ENCODE measurements at regions not wholly inside any gene's neighbourhood (a gene's known extent, or its start where the extent isn't known, plus 50 kb on each side); places are given as distances from the start of the nearest gene placed in this dataset.

DNA sequence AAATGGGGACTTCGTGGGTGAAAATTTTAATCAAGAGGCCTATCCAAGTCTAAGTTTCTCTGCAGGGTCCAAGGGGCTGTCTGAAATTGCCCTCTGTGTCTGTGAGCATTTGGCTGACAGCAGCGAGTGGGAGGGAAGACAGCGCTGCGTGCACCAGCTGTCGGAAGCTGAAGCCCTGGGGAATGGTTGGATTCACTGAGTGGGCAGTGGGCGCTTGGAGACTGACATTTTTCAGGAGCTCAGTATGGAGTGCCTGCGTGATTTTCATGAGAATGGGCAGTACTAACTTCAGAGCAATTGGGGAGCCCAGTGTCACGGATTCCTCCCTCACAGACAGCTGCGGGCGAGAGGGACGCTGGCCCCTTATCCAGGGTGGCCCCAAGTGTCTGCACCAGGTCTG is 388.8 kb upstream of the B3GAT1 start:
- DNase-seq (ENCODE audit: low spot score): no peak

DNA sequence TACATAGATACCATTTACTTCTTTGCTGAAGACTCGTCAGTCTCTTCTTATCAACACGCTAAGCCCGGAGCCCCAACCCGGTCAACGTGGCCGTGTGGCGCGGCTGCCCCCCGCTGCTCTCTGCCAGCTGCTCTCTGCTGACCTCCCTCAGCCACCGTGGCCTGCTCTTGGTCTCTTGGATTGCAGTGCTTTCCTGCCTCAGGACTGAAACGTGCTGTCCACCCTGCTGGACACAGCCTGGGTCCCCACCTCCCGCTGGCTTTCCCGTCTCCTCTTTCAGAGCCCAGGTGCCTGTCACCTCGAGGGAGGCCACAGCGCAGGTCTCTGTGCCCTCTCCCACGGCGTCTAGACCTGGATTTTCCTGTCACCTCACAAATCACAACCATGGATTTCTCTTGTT is 388.1 kb upstream of the B3GAT1 start:
- DNase-seq (ENCODE audit: low spot score): no peak

DNA sequence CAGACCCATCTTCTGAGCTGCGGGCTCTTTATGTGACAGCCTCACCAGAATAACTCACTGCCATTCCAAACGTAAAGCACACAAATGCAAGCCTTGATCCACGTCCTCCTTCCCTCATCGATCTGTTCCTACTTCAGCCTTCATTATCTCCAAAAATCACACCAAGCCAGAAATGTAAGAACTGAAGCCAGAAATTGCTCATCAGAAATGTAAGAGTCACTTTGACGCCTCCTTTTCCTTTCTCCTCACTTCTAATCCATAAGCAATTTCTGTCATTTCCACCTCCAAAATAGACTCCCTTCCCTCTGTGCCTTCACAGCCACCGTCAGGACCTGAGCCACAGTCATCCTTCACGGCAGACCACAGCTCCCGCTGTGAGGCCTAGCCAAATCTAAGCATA is 387.3 kb upstream of the B3GAT1 start:
- no peak for DNase-seq (ENCODE audit: low spot score)

DNA sequence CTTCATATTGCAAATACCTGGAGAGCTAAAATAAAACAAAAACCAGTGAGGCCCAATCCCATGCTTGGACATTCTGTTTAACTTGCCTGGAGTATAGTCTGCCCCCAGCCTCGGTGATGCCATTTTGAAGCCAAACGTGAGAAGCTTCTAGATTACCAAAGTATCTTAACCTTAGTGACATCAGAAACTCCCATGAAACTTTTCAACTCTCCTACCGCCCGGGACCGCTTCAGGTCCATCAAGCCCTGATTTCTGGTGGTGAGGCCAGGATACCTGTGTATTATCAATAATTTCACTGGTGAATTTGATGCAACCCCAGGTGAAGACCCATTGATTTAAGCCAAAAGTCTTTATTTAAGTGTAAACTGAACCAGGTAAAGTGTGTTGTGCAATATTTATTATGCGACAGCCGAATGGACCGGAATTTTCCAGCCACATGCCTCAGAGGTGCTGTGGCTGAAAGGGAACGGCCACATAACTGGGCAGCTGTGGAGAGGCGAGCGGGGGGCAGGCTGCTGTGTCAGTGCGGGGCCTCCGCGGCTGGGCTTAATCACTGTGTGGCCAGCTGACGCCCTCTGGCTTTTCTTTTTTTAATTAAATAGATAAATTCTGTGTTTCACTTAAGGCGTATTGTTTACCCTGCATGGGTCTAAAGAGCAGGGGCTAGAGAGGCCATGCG is 385.5 kb upstream of the B3GAT1 start:
- DNase-seq (ENCODE audit: low spot score): no peak

DNA sequence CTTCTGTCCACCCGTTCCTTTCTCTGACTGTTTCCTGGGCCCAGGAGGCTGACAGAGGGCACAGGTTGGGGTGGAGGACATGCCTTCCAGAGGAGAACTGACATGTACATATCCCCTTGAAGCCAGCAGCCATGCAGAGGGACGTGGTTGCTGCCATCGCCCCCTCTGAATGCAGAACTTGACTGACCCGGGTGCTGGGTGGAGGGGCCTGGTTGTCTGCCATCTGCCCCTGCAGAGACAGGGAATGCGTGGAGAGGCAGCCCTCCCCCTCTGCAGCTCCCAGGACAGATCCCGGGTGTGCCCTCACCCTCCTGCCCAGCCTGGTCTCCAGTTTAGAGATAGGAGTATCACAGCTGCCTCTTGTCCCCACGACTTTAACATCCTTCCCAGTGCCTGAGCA is 383.0 kb upstream of the B3GAT1 start:
- no peak for DNase-seq (ENCODE audit: low spot score)

DNA sequence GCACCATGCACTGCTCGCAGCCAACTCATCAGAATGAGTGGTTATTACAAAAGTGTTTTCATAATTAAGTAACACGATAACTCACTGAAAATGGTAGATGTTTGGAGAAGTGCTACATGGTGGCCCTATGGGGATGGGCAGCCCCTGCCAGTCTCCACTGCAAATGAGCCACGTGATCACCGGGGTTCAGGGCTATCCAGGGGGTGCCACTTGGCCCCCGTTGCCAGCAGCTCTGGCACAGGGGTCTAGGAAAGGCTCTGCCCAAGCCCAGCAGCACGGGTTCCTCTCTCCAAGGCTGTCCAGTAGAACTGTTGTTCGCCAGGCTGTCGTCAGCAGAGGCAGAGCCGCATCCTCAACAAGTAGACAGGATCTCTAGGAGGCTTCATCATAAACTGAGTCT is 382.1 kb upstream of the B3GAT1 start:
- DNase-seq (ENCODE audit: low spot score): no peak

- DNase-seq (ENCODE audit: low spot score): no peak
Measured at GRCh38 chr11:134792677-134793076, 380.6 kb upstream of the B3GAT1 start.

GRCh38 chr11:134792044-134792443 is 380.0 kb upstream of the B3GAT1 start:
- no peak for DNase-seq (ENCODE audit: low spot score)

- no peak for DNase-seq (ENCODE audit: low spot score)
Measured at GRCh38 chr11:134791102-134791501, 379.1 kb upstream of the B3GAT1 start.

- no peak for DNase-seq (ENCODE audit: low spot score)
Measured at GRCh38 chr11:134789104-134789503, 377.1 kb upstream of the B3GAT1 start.

DNA sequence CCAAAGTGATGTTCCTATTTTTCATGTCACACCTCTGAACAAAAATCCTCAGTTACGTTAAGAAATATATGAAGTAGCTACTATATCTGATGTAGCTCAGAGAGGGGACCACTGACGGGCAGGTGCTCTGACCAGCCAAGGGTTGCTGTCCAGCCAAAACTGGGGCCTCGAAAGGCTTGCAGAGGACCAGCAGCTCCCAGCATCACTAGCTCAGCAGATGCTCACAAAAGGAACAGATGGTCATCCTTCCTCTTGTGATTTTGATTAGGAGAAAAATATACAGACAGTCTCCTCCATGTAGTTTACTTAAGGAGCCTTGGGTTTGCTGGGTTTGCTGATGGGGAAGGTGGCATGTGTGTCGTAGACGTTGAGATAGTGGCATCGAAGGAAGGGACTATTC is 374.6 kb upstream of the B3GAT1 start:
- no peak for DNase-seq (ENCODE audit: low spot score)

DNA sequence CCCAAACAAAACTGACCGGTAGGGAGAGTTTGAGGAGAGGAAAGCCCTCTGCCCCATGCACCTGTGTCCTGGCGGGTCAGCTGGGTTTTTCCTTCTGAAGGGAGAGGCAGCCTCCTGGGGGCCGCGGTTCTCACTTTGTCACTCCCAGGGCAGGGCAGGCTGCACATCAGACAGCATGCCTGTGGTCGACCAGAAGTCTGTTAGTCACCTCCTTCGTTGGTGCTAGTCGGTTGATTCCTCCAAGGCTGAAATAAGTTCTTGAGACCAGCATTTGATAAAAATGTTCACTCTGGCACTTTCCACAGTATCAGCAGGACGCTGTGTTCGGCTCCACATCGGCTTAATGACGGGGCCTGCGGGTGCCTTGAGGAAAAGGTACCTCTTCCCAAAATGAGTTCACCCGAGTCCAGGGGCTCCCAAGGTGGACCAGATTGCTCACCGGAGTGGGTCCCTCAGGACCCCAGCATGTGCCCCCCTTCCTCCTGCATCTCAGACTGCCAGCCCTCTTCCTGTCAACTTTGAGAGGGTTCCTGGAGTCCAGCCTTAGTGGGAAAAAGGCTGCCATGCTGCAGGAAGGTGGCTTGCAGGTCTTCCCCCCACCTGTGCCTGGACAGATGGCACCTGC is 373.7 kb upstream of the B3GAT1 start:
- DNase-seq (ENCODE audit: low spot score): no peak

- DNase-seq (ENCODE audit: low spot score): no peak
Measured at GRCh38 chr11:134785059-134785458, 373.0 kb upstream of the B3GAT1 start.

GRCh38 chr11:134784568-134784967 is 372.5 kb upstream of the B3GAT1 start:
- DNase-seq (ENCODE audit: low spot score): no peak

- no peak for DNase-seq (ENCODE audit: low spot score)
Measured at GRCh38 chr11:134784046-134784445, 372.0 kb upstream of the B3GAT1 start.

- no peak for DNase-seq (ENCODE audit: low spot score)
Measured at GRCh38 chr11:134783234-134783633, 371.2 kb upstream of the B3GAT1 start.

GRCh38 chr11:134781380-134781866 is 369.4 kb upstream of the B3GAT1 start:
- no peak for DNase-seq (ENCODE audit: low spot score)

- DNase-seq (ENCODE audit: low spot score): no peak
Measured at GRCh38 chr11:134780486-134781147, 368.6 kb upstream of the B3GAT1 start.

DNA sequence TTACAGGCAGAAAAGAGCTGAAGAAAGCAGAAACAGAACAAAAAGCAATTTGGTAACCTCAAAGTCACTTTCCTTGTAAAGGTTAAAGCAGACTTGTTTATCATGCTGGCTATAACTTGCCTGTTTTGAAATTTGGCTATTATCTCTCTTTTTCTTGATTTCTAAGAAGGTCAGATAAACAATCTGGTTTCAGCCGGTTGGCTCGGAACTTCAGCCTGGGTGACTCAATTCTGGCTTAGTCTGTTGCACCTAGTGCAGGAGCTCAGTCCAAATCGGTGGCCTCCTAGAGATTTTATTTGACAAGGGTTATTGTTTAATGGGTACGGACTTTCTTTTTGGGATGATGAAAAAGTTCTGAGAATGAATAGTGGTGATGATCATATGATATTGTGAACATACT is 367.1 kb upstream of the B3GAT1 start:
- no peak for DNase-seq (ENCODE audit: low spot score)

GRCh38 chr11:134768463-134768862 is 356.4 kb upstream of the B3GAT1 start:
- no peak for DNase-seq (ENCODE audit: low spot score)

GRCh38 chr11:134765565-134765964 is 353.5 kb upstream of the B3GAT1 start:
- DNase-seq (ENCODE audit: low spot score): no peak

- no peak for DNase-seq (ENCODE audit: low spot score)
Measured at GRCh38 chr11:134764966-134765365, 352.9 kb upstream of the B3GAT1 start.

- no peak for DNase-seq (ENCODE audit: low spot score)
Measured at GRCh38 chr11:134764367-134764766, 352.3 kb upstream of the B3GAT1 start.
